ENCODE measurements at regions not wholly inside any gene's neighbourhood (a gene's known extent, or its start where the extent isn't known, plus 50 kb on each side); places are given as distances from the start of the nearest gene placed in this dataset.

- intact Hi-C loops (cut with DNase I), result no loop called here
These were observed 196.7 kb upstream of the ADAMTS9 start for GRCh38 chr3:64884536-64884935.

GRCh38 chr3:64880916-64881315 lies 193.1 kb upstream of the ADAMTS9 start:
- no peak for DNase-seq (ENCODE audit: low spot score)
- intact Hi-C loops (cut with DNase I), result no loop called here

More at GRCh38 chr3:64884536-64884935, 196.7 kb upstream of the ADAMTS9 start:
- DNase-seq (ENCODE audit: low spot score), result no peak

DNA sequence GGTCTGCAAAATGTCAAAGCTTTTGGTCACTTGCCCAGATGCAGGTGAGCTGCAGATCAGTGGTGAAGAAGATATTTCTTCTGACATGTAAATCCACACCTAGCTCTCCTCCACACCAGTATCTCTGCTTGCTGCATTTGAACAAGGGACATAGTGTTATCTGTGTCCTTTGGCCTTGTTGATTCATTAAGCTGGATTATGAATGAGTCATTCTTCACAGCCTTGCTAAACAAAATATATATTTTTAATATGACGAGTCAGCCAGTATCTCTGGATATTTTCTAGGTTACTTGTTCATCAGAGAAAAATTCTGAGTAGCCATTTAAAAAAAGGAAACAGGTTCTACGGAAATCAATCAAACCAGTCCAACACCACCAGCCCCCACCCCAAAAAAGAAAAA lies 190.6 kb upstream of the ADAMTS9 start:
- intact Hi-C loops (cut with DNase I), result no loop called here
- DNase-seq (ENCODE audit: low spot score), result no peak

DNA sequence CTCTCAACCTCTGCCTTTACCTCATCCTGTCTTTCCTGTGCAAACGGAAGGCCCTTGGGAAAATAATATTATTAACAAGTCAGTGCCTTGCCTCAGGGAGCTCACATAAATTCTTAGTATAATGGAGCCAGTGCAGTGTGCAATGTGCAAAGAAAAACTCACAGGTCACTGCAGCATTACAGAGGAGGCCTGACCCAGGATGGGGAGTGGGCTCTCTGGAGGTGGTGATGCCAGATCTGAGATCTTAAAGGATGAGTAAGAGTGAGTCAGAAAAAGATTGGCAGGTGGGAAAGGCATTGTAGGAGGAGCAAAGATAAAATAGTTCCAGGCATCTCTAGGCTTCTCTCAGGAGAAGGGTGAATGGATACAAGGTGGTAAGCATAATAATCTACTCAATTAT lies 185.6 kb upstream of the ADAMTS9 start:
- intact Hi-C loops (cut with DNase I), result no loop called here
- DNase-seq (ENCODE audit: low spot score), result no peak

- intact Hi-C loops (cut with DNase I), result no loop called here
- no peak for DNase-seq (ENCODE audit: low spot score)
These were observed 184.5 kb upstream of the ADAMTS9 start for GRCh38 chr3:64872345-64872744.

- DNase-seq (ENCODE audit: low spot score), result no peak
- intact Hi-C loops (cut with DNase I), result no loop called here
These were observed 184.0 kb upstream of the ADAMTS9 start for GRCh38 chr3:64871834-64872249.

GRCh38 chr3:64870876-64871646 lies 183.3 kb upstream of the ADAMTS9 start:
- intact Hi-C loops (cut with DNase I), result no loop called here
- DNase-seq (ENCODE audit: low spot score), result no peak

GRCh38 chr3:64867224-64867623 lies 179.4 kb upstream of the ADAMTS9 start:
- intact Hi-C loops (cut with DNase I), result no loop called here
- DNase-seq (ENCODE audit: low spot score), result no peak

DNA sequence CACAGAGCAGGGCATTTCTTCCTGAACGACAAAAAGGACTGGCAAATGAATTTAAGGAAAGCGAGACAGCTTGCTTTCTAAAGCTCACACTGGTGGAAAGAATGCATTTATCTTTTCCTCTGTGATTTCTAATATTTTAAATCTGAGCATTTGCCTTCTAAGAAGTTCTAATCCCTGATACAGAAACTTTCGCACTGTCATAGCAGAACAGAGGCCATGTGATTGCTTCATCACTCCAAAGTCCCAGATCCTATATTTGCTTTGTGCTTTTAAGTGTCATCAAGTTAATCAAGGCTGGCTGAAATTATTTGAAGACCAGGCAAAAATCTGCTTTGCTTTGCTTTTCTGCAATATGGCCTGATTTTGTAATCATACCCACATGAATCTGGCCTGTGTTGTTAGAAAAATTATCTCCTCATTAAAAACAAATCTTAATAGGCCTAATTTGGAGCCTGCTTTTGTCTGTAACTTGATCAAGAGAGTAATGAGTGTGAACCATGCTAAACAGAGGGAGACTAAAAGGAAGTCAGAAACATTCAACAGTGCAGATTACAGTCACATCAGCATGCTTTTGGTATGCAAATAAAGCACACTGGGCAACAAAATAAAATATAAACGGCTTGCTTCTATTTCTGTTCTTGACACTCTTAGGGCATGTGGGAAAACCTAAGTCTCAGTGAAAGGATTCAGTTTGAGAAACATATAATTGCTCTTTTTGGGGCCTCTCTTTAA lies 178.2 kb upstream of the ADAMTS9 start:
- DNase-seq (ENCODE audit: low spot score), result no peak
- intact Hi-C loops (cut with DNase I), result no loop called here

DNA sequence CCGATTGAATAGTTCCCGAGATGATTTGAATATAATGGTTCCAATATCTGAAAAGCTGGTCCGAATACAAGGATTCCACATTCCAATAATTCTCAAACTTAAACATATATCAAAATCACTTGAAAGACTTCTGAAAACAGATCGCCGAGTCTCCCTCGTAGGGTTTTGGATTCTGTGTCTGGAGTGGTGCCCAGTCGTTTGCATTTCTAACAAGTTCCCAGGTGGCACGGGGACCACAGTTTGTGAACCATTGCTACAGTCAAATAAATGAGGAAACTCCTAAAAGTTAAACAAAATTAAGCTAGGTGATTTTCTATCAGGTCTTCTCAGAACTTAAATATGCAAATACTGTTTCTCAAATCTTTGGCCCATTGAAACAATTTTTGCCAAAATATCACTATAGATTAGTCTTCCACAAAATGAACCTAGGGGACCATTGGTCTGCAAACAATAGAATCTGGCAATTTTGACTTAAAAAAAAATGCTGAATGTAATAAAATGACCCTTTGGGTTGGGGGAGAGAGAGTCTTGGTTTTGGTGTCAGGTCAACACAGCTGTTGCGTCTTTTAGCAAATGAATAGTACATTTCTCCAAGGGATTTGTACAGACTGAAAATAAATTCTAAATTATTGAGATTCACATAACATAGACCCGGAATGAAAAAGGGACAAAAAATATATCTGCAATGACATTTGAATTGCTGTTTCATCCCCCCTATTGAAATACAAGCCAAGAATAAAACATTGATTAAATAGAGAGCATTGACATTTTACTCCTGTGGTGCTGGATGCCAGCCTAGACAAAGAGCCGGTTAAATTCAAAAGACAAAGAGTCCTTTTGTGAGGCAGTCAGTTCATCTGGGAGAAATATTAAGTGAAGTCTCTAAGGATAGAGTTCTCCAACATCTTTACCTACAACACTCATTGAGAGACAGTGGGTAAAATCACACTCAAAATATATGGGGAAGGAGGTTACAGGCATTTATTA lies 175.7 kb upstream of the ADAMTS9 start:
- no peak for DNase-seq (ENCODE audit: low spot score)

DNA sequence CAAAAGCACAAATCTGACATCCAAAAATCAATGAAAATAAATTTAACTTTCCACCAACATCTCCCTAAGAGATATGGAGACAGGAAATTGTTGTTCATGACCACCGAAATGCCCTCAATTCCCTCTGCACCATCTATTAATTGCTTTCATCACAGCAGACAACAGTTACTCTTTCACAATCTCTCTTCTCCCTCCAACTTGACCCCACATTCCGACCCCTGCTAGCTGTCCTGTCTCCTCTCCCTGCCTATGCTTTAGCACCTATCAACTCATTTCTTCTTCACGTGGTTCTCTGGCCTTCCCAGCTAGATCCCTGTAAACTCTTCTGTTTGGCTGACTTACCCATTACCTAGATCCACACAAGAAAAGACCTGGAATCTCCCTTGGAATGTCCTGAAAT lies 173.9 kb upstream of the ADAMTS9 start:
- intact Hi-C loops (cut with DNase I), result no loop called here
- no peak for DNase-seq (ENCODE audit: low spot score)

More for the DNA sequence above, 175.7 kb upstream of the ADAMTS9 start:
- intact Hi-C loops (cut with DNase I), result no loop called here

- intact Hi-C loops (cut with DNase I), result no loop called here
These were observed 172.7 kb upstream of the ADAMTS9 start for GRCh38 chr3:64860536-64860870.

GRCh38 chr3:64859625-64860535 lies 172.1 kb upstream of the ADAMTS9 start:
- intact Hi-C loops (cut with DNase I), result no loop called here
- DNase-seq (ENCODE audit: low spot score), result no peak

More at GRCh38 chr3:64860536-64860870, 172.7 kb upstream of the ADAMTS9 start:
- DNase-seq (ENCODE audit: low spot score), result no peak

DNA sequence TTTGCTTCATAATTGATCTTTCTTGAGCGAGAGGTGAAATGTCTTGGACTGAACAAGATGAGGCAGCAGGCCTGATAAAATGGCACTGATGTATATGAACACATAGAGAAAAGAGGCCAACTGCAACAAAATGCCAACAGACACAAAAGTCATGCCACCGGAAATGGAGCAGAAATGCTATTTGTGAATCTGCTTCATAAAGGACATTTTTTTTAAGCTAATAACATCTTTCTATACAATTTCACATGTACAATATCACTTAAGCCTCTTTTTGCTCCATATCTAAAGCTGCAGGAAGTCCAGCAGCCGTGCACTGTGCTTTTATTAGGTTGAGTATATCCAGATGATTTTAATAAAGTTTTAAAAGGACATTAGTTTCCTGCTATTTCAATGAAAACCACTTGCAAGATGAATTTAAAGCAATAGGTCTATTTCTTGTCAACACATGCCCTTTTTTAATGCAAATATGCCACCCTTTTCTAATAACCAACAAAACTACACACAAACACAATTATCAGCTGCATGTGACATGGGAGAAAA lies 169.2 kb upstream of the ADAMTS9 start:
- intact Hi-C loops (cut with DNase I), result no loop called here
- no peak for DNase-seq (ENCODE audit: low spot score)

DNA sequence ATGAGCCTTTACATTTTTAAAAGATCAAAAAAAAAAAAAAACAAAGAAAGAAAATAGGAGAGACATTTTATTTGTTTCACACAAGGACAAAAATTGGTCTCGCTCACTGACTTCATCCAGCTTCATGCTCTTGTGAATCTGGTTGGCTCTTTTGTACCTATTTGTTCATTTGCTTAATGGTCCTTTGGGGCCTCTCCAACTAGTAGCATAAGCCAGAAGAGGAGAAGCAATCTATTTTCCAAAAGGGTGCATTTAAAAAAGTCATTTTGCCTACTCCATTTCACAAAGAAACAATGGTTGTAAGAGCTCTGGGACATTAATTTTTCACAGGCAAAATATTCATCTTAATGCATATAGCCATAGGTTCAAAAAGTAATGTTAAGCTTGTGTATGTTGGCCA lies 168.3 kb upstream of the ADAMTS9 start:
- intact Hi-C loops (cut with DNase I), result no loop called here
- DNase-seq (ENCODE audit: low spot score), result no peak

DNA sequence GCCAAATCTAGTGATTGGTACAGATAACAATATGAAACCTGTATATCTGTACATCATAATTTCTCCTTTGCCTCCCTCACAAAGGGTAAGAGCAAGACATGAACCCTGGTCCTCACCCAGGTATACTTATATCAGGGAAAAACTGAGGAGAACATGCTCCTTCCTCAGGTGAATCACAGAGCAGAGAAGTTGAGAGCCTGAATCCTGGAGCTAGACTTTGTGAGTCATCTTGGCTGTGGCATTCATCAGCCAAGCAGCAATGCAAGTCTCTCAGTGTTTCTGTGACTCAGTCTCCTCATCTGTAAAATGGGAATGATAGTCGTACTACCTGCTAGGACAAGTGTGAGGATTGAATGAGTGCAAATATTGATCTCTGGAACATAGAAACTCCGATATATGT lies 165.7 kb upstream of the ADAMTS9 start:
- DNase-seq (ENCODE audit: low spot score), result no peak
- intact Hi-C loops (cut with DNase I), result no loop called here

DNA sequence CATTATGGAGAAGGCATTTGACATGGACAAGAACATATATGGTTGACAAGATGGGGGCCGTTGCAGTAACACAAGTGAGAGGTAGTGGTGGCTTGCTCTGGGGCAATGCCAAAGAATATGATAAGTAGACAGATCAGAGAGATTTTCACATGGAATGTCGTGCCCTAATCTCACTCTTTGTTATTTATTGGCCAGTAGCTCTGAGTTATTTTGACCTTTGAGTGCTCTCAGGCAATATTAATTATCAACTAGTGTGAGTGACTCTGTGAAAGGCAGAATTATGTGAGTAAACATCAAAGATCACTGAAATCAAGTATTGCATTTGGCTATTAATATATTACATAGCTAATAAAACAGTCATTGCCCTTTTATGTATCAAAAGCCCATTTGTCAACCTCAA lies 164.9 kb upstream of the ADAMTS9 start:
- intact Hi-C loops (cut with DNase I), result no loop called here
- no peak for DNase-seq (ENCODE audit: low spot score)

DNA sequence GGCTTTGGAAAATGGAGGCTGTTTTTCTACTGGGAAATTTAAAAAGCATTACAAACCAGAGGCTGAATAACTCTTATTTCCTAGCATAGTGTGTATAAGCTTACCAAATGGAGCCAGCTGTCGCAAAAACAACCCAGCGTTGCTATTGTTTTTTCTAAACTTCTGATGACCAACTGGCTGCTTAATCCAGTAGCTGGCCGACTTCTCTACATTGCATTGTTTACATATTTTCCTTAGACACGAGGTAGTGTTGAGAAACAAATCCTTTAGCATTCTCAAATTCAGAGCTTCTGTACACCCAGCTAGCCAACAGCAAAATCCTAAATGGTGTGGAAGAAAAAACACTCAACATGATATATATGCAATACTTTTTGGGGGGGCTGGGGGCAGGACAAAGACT lies 161.0 kb upstream of the ADAMTS9 start:
- intact Hi-C loops (cut with DNase I), result no loop called here
- DNase-seq (ENCODE audit: low spot score), result no peak
